22Rv1 (cell line): ENCODE measurements at regions not wholly inside any gene's neighbourhood (a gene's known extent, or its start where the extent isn't known, plus 50 kb on each side); places are given as distances from the start of the nearest gene placed in this dataset.

Experiments
- CTCF ChIP-seq: fragments of 450-650 bp; IDR thresholded peaks from 2 replicates; pipeline ENCODE4 v1.5.1; 2017; ENCODE audit warnings: mild to moderate bottlenecking
- ZFX ChIP-seq: fragments of 450-650 bp; IDR thresholded peaks from 2 replicates; pipeline ENCODE4 v1.6.1; 2017; ENCODE audit warnings: antibody characterized with exemption, borderline replicate concordance

- TF ChIP-seq CTCF: no peak
- TF ChIP-seq ZFX: no peak
Measured at GRCh38 chrX:140104760-140105159, 139.4 kb upstream of the CXorf66 start.
